ENCODE measurements at regions not wholly inside any gene's neighbourhood (a gene's known extent, or its start where the extent isn't known, plus 50 kb on each side); places are given as distances from the start of the nearest gene placed in this dataset.

DNA sequence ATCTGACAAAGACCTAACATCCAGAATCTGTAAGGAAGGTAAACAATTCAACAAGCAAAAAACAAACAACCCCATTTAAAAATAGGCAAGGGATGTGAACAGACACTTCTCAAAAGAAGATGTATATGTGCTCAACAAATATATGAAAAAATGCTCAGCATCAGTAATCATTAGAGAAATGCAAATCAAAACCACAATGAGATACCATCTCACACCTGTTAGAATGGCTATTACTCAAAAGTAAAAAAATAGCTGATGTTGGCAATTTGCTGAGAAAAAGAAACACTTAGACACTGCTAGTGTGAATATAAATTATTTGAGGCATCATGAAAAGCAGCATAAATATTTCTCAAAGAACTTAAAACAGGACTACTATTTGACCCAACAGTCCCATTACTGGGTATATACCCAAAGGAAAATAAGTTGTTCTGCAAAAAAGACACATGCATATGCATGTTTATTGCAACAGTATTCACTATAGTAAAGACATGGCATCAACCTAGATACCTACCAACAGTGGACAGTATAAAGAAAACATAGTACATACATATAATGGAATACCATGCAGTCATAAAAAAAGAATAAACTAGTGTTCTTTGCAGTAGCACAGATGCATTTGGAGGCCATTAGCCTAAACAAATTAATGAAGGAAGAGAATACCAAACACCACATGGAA, 980.1 kb downstream of the KCNMA1 start:
- Histone ChIP-seq H3K27ac (ENCODE audit: insufficient read depth, low read length) (no peak overlapping the region), H3K4me3 (ENCODE audit: insufficient read depth, low read depth, low read length) (no peak overlapping the region), H2AFZ (replicated peaks; ENCODE audit: low read length, poor library complexity) (no peak overlapping the region), H4K91ac (ENCODE audit: insufficient read depth, low read depth, low read length) (no peak overlapping the region), H3K56ac (ENCODE audit: extremely low read depth, insufficient read depth, low read length) (no peak overlapping the region), H3K18ac (ENCODE audit: low read depth, low read length) (no peak overlapping the region), H3K9ac (ENCODE audit: low read depth, low read length) (no peak overlapping the region), H2AK9ac (replicated peaks; ENCODE audit: low read depth, low read length, poor library complexity) (no peak overlapping the region), H3K4me2 (ENCODE audit: low read depth, low read length) (no peak overlapping the region), H4K20me1 (ENCODE audit: insufficient read depth, low read length) (no peaks in the 10 kb centered on the region), H4K8ac (ENCODE audit: low read depth in 2 of 2, low read length in 2 of 2) (no peak overlapping the region), H4K5ac (ENCODE audit: low read depth, low read length) (no peak overlapping the region), H3K79me1 (ENCODE audit: low read depth in 1 of 2, low read length in 2 of 2) (no peaks in the 10 kb centered on the region), H2BK5ac (ENCODE audit: low read depth, low read length, poor library complexity, severe bottlenecking) (no peak overlapping the region), H2AK5ac (ENCODE audit: low read depth, low read length) (no peak overlapping the region), H3K9me1 (ENCODE audit: insufficient read depth, low read length) (no peaks in the 10 kb centered on the region), H3K4me1 (ENCODE audit: control insufficient read depth, insufficient read depth, low read length) (no peaks in the 10 kb centered on the region), H3K14ac (replicated peaks; ENCODE audit: low read depth, low read length) (no peak overlapping the region), H3K9me3 (ENCODE audit: control insufficient read depth, insufficient read depth, low read length) (no peaks in the 10 kb centered on the region), H3K4ac (ENCODE audit: low read depth, low read length) (no peak overlapping the region), H3K36me3 (ENCODE audit: control insufficient read depth, insufficient read depth, low read length) (no peaks in the 10 kb centered on the region), H2BK20ac (ENCODE audit: low read depth, low read length) (no peak overlapping the region), H3K27me3 (ENCODE audit: control insufficient read depth, insufficient read depth, low read length) (no peaks in the 10 kb centered on the region), H2BK15ac (ENCODE audit: low read depth, low read length) (no peak overlapping the region), H2BK120ac (ENCODE audit: low read depth, low read length) (no peak overlapping the region), H3K23ac (ENCODE audit: low read depth, low read length) (no peak overlapping the region)
- intact Hi-C loops (cut with micrococcal nuclease) = no loop called here
- ChIA-PET CTCF (no interaction called here), POLR2A (ENCODE audit: unreplicated experiment) (no interaction called here)
- DNase-seq (no peak), ATAC-seq (ENCODE audit: low read depth) (no peak)
- TF ChIP-seq, protein P1, sequence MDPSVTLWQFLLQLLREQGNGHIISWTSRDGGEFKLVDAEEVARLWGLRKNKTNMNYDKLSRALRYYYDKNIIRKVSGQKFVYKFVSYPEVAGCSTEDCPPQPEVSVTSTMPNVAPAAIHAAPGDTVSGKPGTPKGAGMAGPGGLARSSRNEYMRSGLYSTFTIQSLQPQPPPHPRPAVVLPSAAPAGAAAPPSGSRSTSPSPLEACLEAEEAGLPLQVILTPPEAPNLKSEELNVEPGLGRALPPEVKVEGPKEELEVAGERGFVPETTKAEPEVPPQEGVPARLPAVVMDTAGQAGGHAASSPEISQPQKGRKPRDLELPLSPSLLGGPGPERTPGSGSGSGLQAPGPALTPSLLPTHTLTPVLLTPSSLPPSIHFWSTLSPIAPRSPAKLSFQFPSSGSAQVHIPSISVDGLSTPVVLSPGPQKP (IDR thresholded peaks at IDR 0.05; ENCODE audit: borderline replicate concordance, low read depth, low read length) = no peak
- TF ChIP-seq MAFK (IDR thresholded peaks at IDR 0.05; ENCODE audit: low read depth, low read length) = peak; percentile 52
- in situ Hi-C loops (cut with MboI; ENCODE audit: low sequenced_read_pairs) = no loop called here
- BruUV-seq (replicated peaks) = no TSS peak
- dilution Hi-C loops (cut with HindIII; ENCODE audit: low sequenced_read_pairs, unreplicated experiment) = no loop called here
